SK-N-MC (cell line): ENCODE measurements at regions not wholly inside any gene's neighbourhood (a gene's known extent, or its start where the extent isn't known, plus 50 kb on each side); places are given as distances from the start of the nearest gene placed in this dataset.

Source experiments
- EZH2 ChIP-seq: fragments of 200-600 bp; sonication (generic); IDR thresholded peaks from one replicate; pipeline ENCODE4 v1.6.1; 2017; ENCODE audit warnings: antibody characterized with exemption
- FOXP2 ChIP-seq: optimal IDR thresholded peaks from 2 replicates; pipeline ENCODE3; 2011; ENCODE audit warnings: mild to moderate bottlenecking, moderate library complexity; ENCODE audit not compliant: insufficient read depth; ENCODE audit errors: extremely low read length, control extremely low read depth
- POLR2AphosphoS5 ChIP-seq: IDR thresholded peaks from 2 replicates; pipeline ENCODE4 v1.6.1; 2012; ENCODE audit warnings: mild to moderate bottlenecking, low read depth, low read length, borderline replicate concordance

DNA sequence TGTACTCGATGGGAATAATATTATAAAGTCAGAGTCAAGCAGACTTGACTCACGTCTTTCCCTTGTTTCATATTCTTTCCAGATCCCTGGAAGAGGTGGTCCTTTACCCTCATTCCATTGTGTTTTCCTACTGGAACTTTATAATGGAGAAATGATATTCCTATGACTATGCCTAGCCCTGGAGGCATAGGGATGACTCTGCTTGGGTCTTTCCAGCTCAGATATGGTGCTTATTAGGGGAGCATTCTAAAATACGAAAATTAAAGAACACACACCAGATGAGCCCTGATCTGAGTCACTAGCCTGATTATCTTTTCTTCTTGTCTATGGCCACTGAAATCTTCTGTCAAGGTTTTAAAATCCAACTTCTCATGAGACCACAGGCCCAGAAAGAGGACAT lies 231.4 kb downstream of the ANKRD50 start:
- TF ChIP-seq POLR2AphosphoS5 (no peak), EZH2 (no peak), FOXP2 (no peak)
